ENCODE measurements at regions not wholly inside any gene's neighbourhood (a gene's known extent, or its start where the extent isn't known, plus 50 kb on each side); places are given as distances from the start of the nearest gene placed in this dataset.

DNA sequence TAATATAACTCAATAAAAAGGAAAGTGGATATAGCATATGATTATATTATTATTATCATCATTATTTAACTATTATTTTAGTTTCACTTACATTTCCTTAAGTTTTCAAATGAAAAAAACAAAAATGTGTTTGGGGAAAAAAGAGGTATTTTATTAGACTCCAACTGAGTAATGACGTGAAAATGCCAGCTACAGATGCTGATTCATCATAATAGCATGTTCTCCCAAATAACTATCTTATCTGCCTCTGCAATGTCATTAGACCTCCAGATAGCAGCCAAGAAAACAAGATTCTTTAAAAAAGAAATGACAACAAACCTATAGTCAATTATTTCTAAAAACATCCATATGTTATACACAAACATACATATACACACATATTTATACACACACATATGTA lies 1071.9 kb upstream of the TMPRSS15 start:
- no peak for TF ChIP-seq POLR2A (IDR thresholded peaks at IDR 0.05)
- TF ChIP-seq, protein P1, sequence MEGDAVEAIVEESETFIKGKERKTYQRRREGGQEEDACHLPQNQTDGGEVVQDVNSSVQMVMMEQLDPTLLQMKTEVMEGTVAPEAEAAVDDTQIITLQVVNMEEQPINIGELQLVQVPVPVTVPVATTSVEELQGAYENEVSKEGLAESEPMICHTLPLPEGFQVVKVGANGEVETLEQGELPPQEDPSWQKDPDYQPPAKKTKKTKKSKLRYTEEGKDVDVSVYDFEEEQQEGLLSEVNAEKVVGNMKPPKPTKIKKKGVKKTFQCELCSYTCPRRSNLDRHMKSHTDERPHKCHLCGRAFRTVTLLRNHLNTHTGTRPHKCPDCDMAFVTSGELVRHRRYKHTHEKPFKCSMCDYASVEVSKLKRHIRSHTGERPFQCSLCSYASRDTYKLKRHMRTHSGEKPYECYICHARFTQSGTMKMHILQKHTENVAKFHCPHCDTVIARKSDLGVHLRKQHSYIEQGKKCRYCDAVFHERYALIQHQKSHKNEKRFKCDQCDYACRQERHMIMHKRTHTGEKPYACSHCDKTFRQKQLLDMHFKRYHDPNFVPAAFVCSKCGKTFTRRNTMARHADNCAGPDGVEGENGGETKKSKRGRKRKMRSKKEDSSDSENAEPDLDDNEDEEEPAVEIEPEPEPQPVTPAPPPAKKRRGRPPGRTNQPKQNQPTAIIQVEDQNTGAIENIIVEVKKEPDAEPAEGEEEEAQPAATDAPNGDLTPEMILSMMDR (IDR thresholded peaks at IDR 0.05): no peak
